A549 (cell line): ENCODE measurements at regions not wholly inside any gene's neighbourhood (a gene's known extent, or its start where the extent isn't known, plus 50 kb on each side); places are given as distances from the start of the nearest gene placed in this dataset.

ENCODE experiments used
- ATAC-seq, 2 experiments: fragments of 200-7000 bp in 1 of 2; fragments of >200 bp in 1 of 2; cut with Nextera tagmentation in 1 of 2; cut with Tn5 transposase in 1 of 2; 3 replicates each; pipeline versions ENCODE4 v1.8.0 to v1.9.1; 2018 to 2020; ENCODE audit warnings: mild to moderate bottlenecking in 1 of 2, moderate library complexity in 1 of 2
- CTCF ChIA-PET: fragments of 300-600 bp; sonication (Branson Sonifier 250); formaldehyde crosslinking; extraction: SDS; loops from one replicate; lab custom pipeline; 2021; ENCODE audit warnings: antibody characterized with exemption, inconsistent platforms; lab: Yijun Ruan, JAX
- POLR2A ChIA-PET: fragments of 350-600 bp; formaldehyde crosslinking; extraction: SDS; loops from one replicate; lab custom pipeline; 2021; ENCODE audit warnings: antibody characterized with exemption, inconsistent platforms; lab: Yijun Ruan, JAX
- DNase-seq, 2 experiments: peaks; one replicate each; pipeline versions ENCODE4 v3.0.0 to v3.0.0-alpha.2; 2011 to 2016; ENCODE audit warnings: low read depth in 1 of 2, low spot score in 1 of 2
- FAIRE-seq: peaks from 2 replicates; lab custom pipeline; 2011; peaks lifted over from hg19 to GRCh38; lab: Jason Lieb, UNC
- H3K27ac ChIP-seq, 2 experiments: fragments of >200 bp; sonication (Bioruptor Twin); formaldehyde crosslinking; 3 replicates each; pipeline ENCODE4 v1.5.1; 2016 to 2017
- H3K4me1 ChIP-seq: fragments of >200 bp; sonication (Bioruptor Twin); formaldehyde crosslinking; 3 replicates; pipeline ENCODE4 v1.6.1; 2016
- H3K4me2 ChIP-seq: fragments of >200 bp; sonication (Bioruptor Twin); formaldehyde crosslinking; 3 replicates; pipeline ENCODE4 v1.6.1; 2016
- H3K4me3 ChIP-seq: fragments of >200 bp; sonication (Bioruptor Twin); formaldehyde crosslinking; 3 replicates; pipeline ENCODE4 v1.5.1; 2016
- H3K9me3 ChIP-seq: fragments of >200 bp; sonication (Bioruptor Twin); formaldehyde crosslinking; 3 replicates; pipeline ENCODE4 v1.6.1; 2016
- BHLHE40 ChIP-seq: IDR thresholded peaks from 2 replicates; pipeline ENCODE4 v1.6.1; 2012; ENCODE audit warnings: low read depth, low read length, inconsistent platforms
- E2F6 ChIP-seq: IDR thresholded peaks from 2 replicates; pipeline ENCODE4 v1.6.1; 2012; ENCODE audit warnings: low read depth, borderline replicate concordance
- ELK1 ChIP-seq: fragments of 150-350 bp; IDR thresholded peaks from 2 replicates; pipeline ENCODE4 v1.6.1; 2014; ENCODE audit warnings: low read depth, mild to moderate bottlenecking, low read length
- ESRRA ChIP-seq: fragments of 150-350 bp; IDR thresholded peaks from 2 replicates; pipeline ENCODE4 v1.6.1; 2014; ENCODE audit warnings: mild to moderate bottlenecking, low read length, borderline replicate concordance
- FOSB ChIP-seq: fragments of 250-450 bp; sonication (Bioruptor Pico); IDR thresholded peaks from 2 replicates; pipeline ENCODE4 v1.5.0; 2020; ENCODE audit warnings: mild to moderate bottlenecking, moderate library complexity
- GATA3 ChIP-seq: IDR thresholded peaks from 2 replicates; pipeline ENCODE4 v1.6.1; 2012; ENCODE audit warnings: borderline replicate concordance
- HDAC2 ChIP-seq: fragments of 200-600 bp; sonication (generic); IDR thresholded peaks from 2 replicates; pipeline ENCODE4 v1.6.1; 2016
- HEYL ChIP-seq: fragments of 250-450 bp; sonication (Bioruptor Pico); IDR thresholded peaks from 2 replicates; pipeline ENCODE4 v1.8.0; 2021; ENCODE audit warnings: mild to moderate bottlenecking, moderate library complexity
- HOXB13 ChIP-seq: fragments of 250-450 bp; sonication (Bioruptor Pico); IDR thresholded peaks from 2 replicates; pipeline ENCODE4 v1.5.0; 2020; ENCODE audit warnings: low read depth, mild to moderate bottlenecking, moderate library complexity
- JUN ChIP-seq, 2 experiments: fragments of >200 bp; sonication (Bioruptor Twin); formaldehyde crosslinking; IDR thresholded peaks; 2 replicates in 1 of 2; 3 replicates in 1 of 2; pipeline ENCODE4 v1.6.1; 2016 to 2017
- KDM1A ChIP-seq: fragments of 200-600 bp; sonication (generic); IDR thresholded peaks from 2 replicates; pipeline ENCODE4 v1.6.1; 2016; ENCODE audit warnings: low read depth, mild to moderate bottlenecking
- MAFK ChIP-seq: fragments of 450-650 bp; IDR thresholded peaks from 2 replicates; pipeline ENCODE4 v1.6.1; 2014; ENCODE audit not compliant: partially characterized antibody
- NPAS2 ChIP-seq: fragments of 250-450 bp; sonication (Bioruptor Pico); IDR thresholded peaks from 2 replicates; pipeline ENCODE4 v1.8.0; 2022; ENCODE audit warnings: mild to moderate bottlenecking, moderate library complexity, borderline replicate concordance
- PBX3 ChIP-seq: IDR thresholded peaks from 2 replicates; pipeline ENCODE4 v1.6.1; 2012
- PHF8 ChIP-seq: fragments of 200-600 bp; sonication (generic); IDR thresholded peaks from 2 replicates; pipeline ENCODE4 v1.6.1; 2016; ENCODE audit warnings: low read depth, mild to moderate bottlenecking, antibody characterized with exemption, moderate library complexity, borderline replicate concordance
- POLR2A ChIP-seq: IDR thresholded peaks from 2 replicates; pipeline ENCODE4 v1.6.1; 2012; ENCODE audit warnings: mild to moderate bottlenecking, low read length
- RAD21 ChIP-seq, 2 experiments: fragments of >200 bp in 1 of 2; sonication (Bioruptor Twin) in 1 of 2; formaldehyde crosslinking in 1 of 2; IDR thresholded peaks in 1 of 2; conservative IDR thresholded peaks in 1 of 2; 2 replicates in 1 of 2; 3 replicates in 1 of 2; pipeline ENCODE4 v1.6.1; 2012 to 2018; ENCODE audit warnings: inconsistent platforms in 1 of 2
- SREBF2 ChIP-seq: fragments of 450-650 bp; IDR thresholded peaks from 2 replicates; pipeline ENCODE4 v1.6.1; 2014; ENCODE audit warnings: mild to moderate bottlenecking, moderate library complexity
- TP53 ChIP-seq: fragments of 250-450 bp; sonication (Bioruptor Pico); IDR thresholded peaks from 2 replicates; pipeline ENCODE4 v1.5.0; 2021; ENCODE audit warnings: mild to moderate bottlenecking, moderate library complexity
- ZC3H11A ChIP-seq: fragments of 450-650 bp; IDR thresholded peaks from 2 replicates; pipeline ENCODE4 v1.6.1; 2014; ENCODE audit warnings: antibody characterized with exemption, mild to moderate bottlenecking
- ZNF302 ChIP-seq: fragments of 250-450 bp; sonication (Bioruptor Pico); IDR thresholded peaks from 2 replicates; pipeline ENCODE4 v1.9.0; 2021; ENCODE audit warnings: inconsistent platforms, mild to moderate bottlenecking, moderate library complexity
- ZSCAN20 ChIP-seq: fragments of 250-450 bp; sonication (Bioruptor Pico); IDR thresholded peaks from 2 replicates; pipeline ENCODE4 v1.8.0; 2022; ENCODE audit warnings: mild to moderate bottlenecking, moderate library complexity
- WGBS: methylation state at CpG from one replicate; pipeline ENCODE4 v1.1.6; 2017; ENCODE audit errors: missing lambda C conversion rate; 5-methylcytosine and 5-hydroxymethylcytosine counted together
- TF ChIP-seq, protein P1 (sequence below): IDR thresholded peaks from 2 replicates; pipeline ENCODE4 v1.6.1; 2012
- TF ChIP-seq, protein P2 (sequence below): fragments of 200-600 bp; sonication (generic); IDR thresholded peaks from 2 replicates; pipeline ENCODE4 v1.6.1; 2016; ENCODE audit warnings: antibody characterized with exemption, mild to moderate bottlenecking, moderate library complexity

- DNase-seq (no peak), ATAC-seq (no peak), FAIRE-seq (no peak)
- ChIA-PET POLR2A (no interaction called here), CTCF (no interaction called here)
- no peak for TF ChIP-seq HDAC2
- TF ChIP-seq ZC3H11A, result no peak
- no peak for TF ChIP-seq PHF8
- TF ChIP-seq PBX3, result no peak
- no peak for TF ChIP-seq BHLHE40
- no peak for TF ChIP-seq E2F6
- TF ChIP-seq TP53 (CRISPR knock-in tag), result no peak
- TF ChIP-seq ESRRA, result no peak
- TF ChIP-seq ELK1, result no peak
- TF ChIP-seq, protein P1, sequence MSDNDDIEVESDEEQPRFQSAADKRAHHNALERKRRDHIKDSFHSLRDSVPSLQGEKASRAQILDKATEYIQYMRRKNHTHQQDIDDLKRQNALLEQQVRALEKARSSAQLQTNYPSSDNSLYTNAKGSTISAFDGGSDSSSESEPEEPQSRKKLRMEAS, result no peak
- no peak for TF ChIP-seq SREBF2
- TF ChIP-seq GATA3, result no peak
- TF ChIP-seq JUN (IDR thresholded peaks at IDR 0.05), result no peak
- no peak for TF ChIP-seq FOSB (CRISPR knock-in tag)
- no peak for TF ChIP-seq RAD21 (conservative IDR thresholded peaks at IDR 0.05 in 1 of 2, IDR thresholded peaks at IDR 0.05 in 1 of 2)
- H3K4me1 ChIP-seq, result no peaks in the 10 kb centered on the region
- H3K27ac ChIP-seq, result no peak overlapping the region
- H3K4me2 ChIP-seq, result no peak overlapping the region
- no peak overlapping the region for H3K4me3 ChIP-seq
- no peaks in the 10 kb centered on the region for H3K9me3 ChIP-seq
Observed at GRCh38 chr18:73579698-73580097, 567.9 kb downstream of the FBXO15 start.

GRCh38 chr18:73577365-73577764 is 570.3 kb downstream of the FBXO15 start:
- DNase-seq (no peak), ATAC-seq (no peak), FAIRE-seq (no peak)
- no peaks in the 10 kb centered on the region for H3K4me1 ChIP-seq
- TF ChIP-seq ZSCAN20 (CRISPR knock-in tag), result no peak
- TF ChIP-seq, protein P2, sequence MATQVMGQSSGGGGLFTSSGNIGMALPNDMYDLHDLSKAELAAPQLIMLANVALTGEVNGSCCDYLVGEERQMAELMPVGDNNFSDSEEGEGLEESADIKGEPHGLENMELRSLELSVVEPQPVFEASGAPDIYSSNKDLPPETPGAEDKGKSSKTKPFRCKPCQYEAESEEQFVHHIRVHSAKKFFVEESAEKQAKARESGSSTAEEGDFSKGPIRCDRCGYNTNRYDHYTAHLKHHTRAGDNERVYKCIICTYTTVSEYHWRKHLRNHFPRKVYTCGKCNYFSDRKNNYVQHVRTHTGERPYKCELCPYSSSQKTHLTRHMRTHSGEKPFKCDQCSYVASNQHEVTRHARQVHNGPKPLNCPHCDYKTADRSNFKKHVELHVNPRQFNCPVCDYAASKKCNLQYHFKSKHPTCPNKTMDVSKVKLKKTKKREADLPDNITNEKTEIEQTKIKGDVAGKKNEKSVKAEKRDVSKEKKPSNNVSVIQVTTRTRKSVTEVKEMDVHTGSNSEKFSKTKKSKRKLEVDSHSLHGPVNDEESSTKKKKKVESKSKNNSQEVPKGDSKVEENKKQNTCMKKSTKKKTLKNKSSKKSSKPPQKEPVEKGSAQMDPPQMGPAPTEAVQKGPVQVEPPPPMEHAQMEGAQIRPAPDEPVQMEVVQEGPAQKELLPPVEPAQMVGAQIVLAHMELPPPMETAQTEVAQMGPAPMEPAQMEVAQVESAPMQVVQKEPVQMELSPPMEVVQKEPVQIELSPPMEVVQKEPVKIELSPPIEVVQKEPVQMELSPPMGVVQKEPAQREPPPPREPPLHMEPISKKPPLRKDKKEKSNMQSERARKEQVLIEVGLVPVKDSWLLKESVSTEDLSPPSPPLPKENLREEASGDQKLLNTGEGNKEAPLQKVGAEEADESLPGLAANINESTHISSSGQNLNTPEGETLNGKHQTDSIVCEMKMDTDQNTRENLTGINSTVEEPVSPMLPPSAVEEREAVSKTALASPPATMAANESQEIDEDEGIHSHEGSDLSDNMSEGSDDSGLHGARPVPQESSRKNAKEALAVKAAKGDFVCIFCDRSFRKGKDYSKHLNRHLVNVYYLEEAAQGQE, result no peak
- no peak for TF ChIP-seq HOXB13
- no peak for TF ChIP-seq NPAS2 (CRISPR knock-in tag)
- no peak for TF ChIP-seq HEYL (CRISPR knock-in tag)
- no peak for TF ChIP-seq MAFK
- TF ChIP-seq HDAC2, result no peak
- TF ChIP-seq KDM1A, result no peak
- TF ChIP-seq ZNF302, result no peak
- no peak for TF ChIP-seq FOSB (CRISPR knock-in tag)
- TF ChIP-seq ZC3H11A, result no peak
- TF ChIP-seq POLR2A, result no peak
- 29% methylated on average over 1 of the region's 1 CpG for WGBS
- no peak overlapping the region for H3K4me2 ChIP-seq
- CTCF ChIA-PET, result no interaction called here
- POLR2A ChIA-PET, result no interaction called here
- H3K9me3 ChIP-seq, result no peaks in the 10 kb centered on the region
- H3K4me3 ChIP-seq, result no peak overlapping the region
- no peak overlapping the region for H3K27ac ChIP-seq
